ENCODE measurements at regions not wholly inside any gene's neighbourhood (a gene's known extent, or its start where the extent isn't known, plus 50 kb on each side); places are given as distances from the start of the nearest gene placed in this dataset.

GRCh38 chrX:124605511-124605910, 259.1 kb downstream of the SH2D1A start:
- H3K36me3 ChIP-seq = no peaks in the 10 kb centered on the region
- no peak overlapping the region for H3K27ac ChIP-seq
- WGBS, 4 donors = 88 to 100% (median 95%) methylated on average over 1 of the region's 1 CpG
- ATAC-seq = no peak
- DNase-seq = no peak
- H3K4me3 ChIP-seq = no peak overlapping the region
- no peak for TF ChIP-seq POLR2A (IDR thresholded peaks at IDR 0.05)
- TF ChIP-seq, protein P1, sequence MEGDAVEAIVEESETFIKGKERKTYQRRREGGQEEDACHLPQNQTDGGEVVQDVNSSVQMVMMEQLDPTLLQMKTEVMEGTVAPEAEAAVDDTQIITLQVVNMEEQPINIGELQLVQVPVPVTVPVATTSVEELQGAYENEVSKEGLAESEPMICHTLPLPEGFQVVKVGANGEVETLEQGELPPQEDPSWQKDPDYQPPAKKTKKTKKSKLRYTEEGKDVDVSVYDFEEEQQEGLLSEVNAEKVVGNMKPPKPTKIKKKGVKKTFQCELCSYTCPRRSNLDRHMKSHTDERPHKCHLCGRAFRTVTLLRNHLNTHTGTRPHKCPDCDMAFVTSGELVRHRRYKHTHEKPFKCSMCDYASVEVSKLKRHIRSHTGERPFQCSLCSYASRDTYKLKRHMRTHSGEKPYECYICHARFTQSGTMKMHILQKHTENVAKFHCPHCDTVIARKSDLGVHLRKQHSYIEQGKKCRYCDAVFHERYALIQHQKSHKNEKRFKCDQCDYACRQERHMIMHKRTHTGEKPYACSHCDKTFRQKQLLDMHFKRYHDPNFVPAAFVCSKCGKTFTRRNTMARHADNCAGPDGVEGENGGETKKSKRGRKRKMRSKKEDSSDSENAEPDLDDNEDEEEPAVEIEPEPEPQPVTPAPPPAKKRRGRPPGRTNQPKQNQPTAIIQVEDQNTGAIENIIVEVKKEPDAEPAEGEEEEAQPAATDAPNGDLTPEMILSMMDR (IDR thresholded peaks at IDR 0.05) = no peak
- intact Hi-C loops (cut with DNase I) = no loop called here
- H3K9me3 ChIP-seq = no peaks in the 10 kb centered on the region
- no peaks in the 10 kb centered on the region for H3K27me3 ChIP-seq
- no peaks in the 10 kb centered on the region for H3K4me1 ChIP-seq

- intact Hi-C loops (cut with DNase I) = no loop called here
- Histone ChIP-seq H3K4me1 (no peaks in the 10 kb centered on the region), H3K4me3 (no peak overlapping the region), H3K27me3 (no peaks in the 10 kb centered on the region), H3K36me3 (no peaks in the 10 kb centered on the region), H3K9me3 (no peaks in the 10 kb centered on the region), H3K27ac (no peak overlapping the region)
- DNase-seq = no peak
- ATAC-seq = no peak
- no peak for TF ChIP-seq POLR2A (IDR thresholded peaks at IDR 0.05)
- TF ChIP-seq, protein P1 (IDR thresholded peaks at IDR 0.05) = no peak
- 38 to 79% (median 62%) methylated on average over 2 of the region's 2 CpGs for WGBS, 4 donors
These were observed 260.4 kb downstream of the SH2D1A start for GRCh38 chrX:124606724-124607123.

- Histone ChIP-seq H3K27ac (no peak overlapping the region), H3K27me3 (no peaks in the 10 kb centered on the region), H3K36me3 (no peaks in the 10 kb centered on the region), H3K4me3 (no peak overlapping the region), H3K4me1 (no peaks in the 10 kb centered on the region), H3K9me3 (no peaks in the 10 kb centered on the region)
- intact Hi-C loops (cut with DNase I) = no loop called here
- DNase-seq (no peak), ATAC-seq (no peak)
- TF ChIP-seq, protein P1 (IDR thresholded peaks at IDR 0.05) = no peak
- TF ChIP-seq POLR2A (IDR thresholded peaks at IDR 0.05) = no peak
- 70 to 86% (median 81%) methylated on average over 3 of the region's 3 CpGs for WGBS, 4 donors
These were observed 273.3 kb downstream of the SH2D1A start for GRCh38 chrX:124619710-124620109.

DNA sequence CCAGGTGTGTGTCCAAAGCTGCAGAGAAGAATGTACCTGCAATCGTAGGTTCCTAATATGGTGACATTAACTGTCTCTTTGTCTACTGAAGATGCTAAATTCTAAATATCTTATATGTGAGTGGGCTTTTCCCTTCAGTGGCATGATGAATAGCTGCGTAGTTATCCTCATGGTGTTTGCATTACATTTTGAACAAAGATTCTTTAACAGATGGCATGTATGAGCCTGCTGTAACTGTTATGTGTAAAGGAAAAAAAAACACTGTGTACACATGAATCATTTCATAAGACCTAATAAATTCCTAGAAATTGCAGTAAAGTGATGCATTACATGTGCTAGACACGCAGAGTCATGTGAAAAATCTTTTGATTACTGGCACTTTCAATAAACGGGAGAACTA, 288.0 kb downstream of the SH2D1A start:
- ATAC-seq = no peak
- TF ChIP-seq POLR2A (IDR thresholded peaks at IDR 0.05) = no peak
- TF ChIP-seq, protein P1 (IDR thresholded peaks at IDR 0.05) = no peak
- H3K9me3 ChIP-seq = peaks cover 0 to 4% (median 0%) of the 10 kb centered on the region in 12 donors
- DNase-seq = no peak
- 65 to 87% (median 74%) methylated on average over 4 of the region's 4 CpGs for WGBS, 4 donors
- no peaks in the 10 kb centered on the region for H3K4me1 ChIP-seq
- no peaks in the 10 kb centered on the region for H3K27me3 ChIP-seq
- H3K4me3 ChIP-seq = no peak overlapping the region
- no peak overlapping the region for H3K27ac ChIP-seq
- H3K36me3 ChIP-seq = no peaks in the 10 kb centered on the region
- intact Hi-C loops (cut with DNase I) = no loop called here

Measured in heart left ventricle (tissue), 16 donors.